Neural crest cell (in vitro differentiated cells): ENCODE measurements at regions not wholly inside any gene's neighbourhood (a gene's known extent, or its start where the extent isn't known, plus 50 kb on each side); places are given as distances from the start of the nearest gene placed in this dataset.

Experiments
- DNase-seq: peaks from one replicate; pipeline ENCODE4 v3.0.0; 2021; ENCODE audit warnings: low read depth, mixed read lengths, low spot score
- H3K27ac Mint-ChIP-seq: one replicate; pipeline ENCODE4 v1.8.0; 2021; ENCODE audit warnings: mild to moderate bottlenecking, mixed read lengths; ENCODE audit not compliant: unreplicated experiment
- H3K27me3 Mint-ChIP-seq: 2 replicates; pipeline ENCODE4 v1.8.0; 2021; ENCODE audit warnings: low read depth, mild to moderate bottlenecking, mixed read lengths
- H3K36me3 Mint-ChIP-seq: 2 replicates; pipeline ENCODE4 v1.8.0; 2021; ENCODE audit warnings: low read depth, mild to moderate bottlenecking, mixed read lengths
- H3K4me1 Mint-ChIP-seq: 2 replicates; pipeline ENCODE4 v1.8.0; 2021; ENCODE audit warnings: mixed read lengths
- H3K4me3 Mint-ChIP-seq: one replicate; pipeline ENCODE4 v1.8.0; 2021; ENCODE audit warnings: mild to moderate bottlenecking, mixed read lengths
- H3K9me3 Mint-ChIP-seq: 2 replicates; pipeline ENCODE4 v1.8.0; 2021; ENCODE audit warnings: mixed read lengths
- CTCF ChIP-seq: fragments of 200-600 bp; sonication (generic); conservative IDR thresholded peaks from 2 replicates; pipeline ENCODE4 v1.5.0; 2021; ENCODE audit warnings: antibody characterized with exemption, mild to moderate bottlenecking

DNA sequence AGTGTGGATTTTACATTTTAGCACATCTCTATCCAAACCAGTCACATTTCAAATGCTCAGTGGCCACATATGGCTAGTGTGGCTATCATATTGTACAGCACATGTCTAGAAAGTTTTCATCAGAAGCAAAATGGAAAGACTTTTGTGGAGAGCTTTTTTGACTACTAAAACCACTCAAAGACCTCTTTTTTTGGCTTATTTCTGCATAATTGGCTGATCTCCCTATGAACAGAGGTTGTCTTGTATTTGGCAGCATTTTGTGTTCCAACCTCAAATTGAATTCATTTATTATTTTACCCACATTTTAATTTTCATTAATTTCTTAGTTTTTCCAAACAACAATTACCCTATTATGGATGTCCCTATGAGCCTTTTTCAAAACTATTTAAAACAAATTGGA lies 395.7 kb downstream of the TLE1 start:
- H3K27ac Mint-ChIP-seq: no peak overlapping the region
- peaks cover 12% of the 10 kb centered on the region for H3K9me3 Mint-ChIP-seq
- no peak for TF ChIP-seq CTCF
- H3K4me1 Mint-ChIP-seq: no peaks in the 10 kb centered on the region
- no peak for DNase-seq
- H3K27me3 Mint-ChIP-seq: no peaks in the 10 kb centered on the region
- peaks cover 7% of the 10 kb centered on the region for H3K36me3 Mint-ChIP-seq
- no peak overlapping the region for H3K4me3 Mint-ChIP-seq

DNA sequence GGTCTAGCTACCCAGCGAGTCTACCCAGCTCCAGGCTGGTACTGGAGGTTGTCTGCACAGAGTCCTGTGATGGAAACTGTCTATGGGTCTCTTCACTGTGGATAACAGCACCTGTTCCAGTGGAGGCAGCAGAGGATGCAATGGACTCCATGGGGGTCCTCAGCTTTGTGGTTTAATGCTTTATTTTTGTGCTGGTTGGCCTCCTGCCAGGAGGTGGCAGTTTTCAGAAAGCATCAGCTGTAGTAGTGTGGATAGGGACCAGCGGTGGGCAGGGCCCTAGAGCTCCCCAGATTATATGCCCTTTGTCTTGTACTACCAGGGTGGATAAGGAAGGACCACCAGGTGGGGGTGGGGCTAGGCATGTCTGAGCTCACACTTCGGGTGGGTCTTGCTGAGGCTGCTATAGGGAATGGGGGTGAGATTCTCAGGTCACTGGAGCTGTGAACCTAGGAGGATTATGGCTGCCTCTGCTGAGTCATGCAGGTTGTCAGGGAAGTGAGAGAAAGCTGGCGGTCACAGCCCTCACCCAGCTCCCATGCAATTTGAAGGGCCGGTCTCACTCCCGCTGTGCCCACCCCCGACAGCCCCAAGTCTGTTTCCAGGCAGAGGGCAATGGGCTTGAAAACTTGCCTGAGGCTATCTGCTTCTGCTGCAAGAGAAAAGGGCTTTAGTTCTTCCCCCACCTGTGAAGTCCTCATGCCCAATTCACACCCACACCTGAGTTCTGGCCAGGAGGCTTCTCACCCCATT lies 397.1 kb downstream of the TLE1 start:
- DNase-seq: no peak
- H3K4me1 Mint-ChIP-seq: no peaks in the 10 kb centered on the region
- H3K4me3 Mint-ChIP-seq: no peak overlapping the region
- TF ChIP-seq CTCF: no peak
- H3K9me3 Mint-ChIP-seq: peaks cover 17% of the 10 kb centered on the region
- H3K27me3 Mint-ChIP-seq: no peaks in the 10 kb centered on the region
- H3K27ac Mint-ChIP-seq: no peak overlapping the region
- H3K36me3 Mint-ChIP-seq: peaks cover 7% of the 10 kb centered on the region

DNA sequence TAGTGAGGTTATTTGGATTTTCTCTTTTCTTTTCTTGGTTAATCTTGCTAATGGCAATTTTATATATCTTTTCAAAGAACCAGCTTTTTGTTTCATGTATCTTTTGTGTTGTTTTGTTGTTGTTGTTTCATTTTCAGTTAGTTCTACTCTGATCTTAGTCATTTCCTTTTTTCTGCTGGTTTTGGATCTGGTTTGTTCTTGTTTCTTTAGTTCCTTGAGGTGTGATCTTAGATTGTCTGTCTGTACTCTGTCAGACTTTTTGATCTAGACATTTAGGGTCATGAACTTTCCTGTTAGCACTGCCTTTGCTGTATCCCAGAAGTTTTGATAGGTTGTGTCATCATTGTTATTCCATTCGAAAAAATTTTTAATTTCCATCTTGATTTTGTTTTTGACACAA lies 399.7 kb downstream of the TLE1 start:
- no peak for TF ChIP-seq CTCF
- no peak overlapping the region for H3K4me3 Mint-ChIP-seq
- peaks cover 8% of the 10 kb centered on the region for H3K36me3 Mint-ChIP-seq
- DNase-seq: no peak
- no peaks in the 10 kb centered on the region for H3K4me1 Mint-ChIP-seq
- H3K27ac Mint-ChIP-seq: no peak overlapping the region
- H3K27me3 Mint-ChIP-seq: no peaks in the 10 kb centered on the region
- peaks cover 21% of the 10 kb centered on the region for H3K9me3 Mint-ChIP-seq

DNA sequence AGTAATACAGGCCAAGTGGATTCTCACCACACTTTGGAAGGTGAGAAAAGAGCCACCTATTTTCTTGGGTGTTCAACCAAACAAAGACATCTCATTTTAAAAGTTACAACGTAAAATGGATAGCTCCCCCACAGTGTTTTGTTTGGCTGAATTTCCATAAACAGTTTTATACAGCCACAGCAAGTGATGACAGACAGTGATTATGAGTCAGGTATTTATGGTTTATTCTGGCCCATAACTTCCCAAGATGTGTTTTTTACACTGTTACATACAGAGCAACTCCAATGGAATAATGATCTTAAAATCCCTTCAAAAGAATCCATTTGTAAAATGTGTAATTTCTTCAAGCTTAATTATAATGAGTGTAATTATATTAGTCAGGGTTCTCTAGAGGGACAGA lies 421.3 kb downstream of the TLE1 start:
- no peak for DNase-seq
- Mint-ChIP-seq H3K9me3 (peaks cover 9% of the 10 kb centered on the region), H3K27ac (no peak overlapping the region), H3K36me3 (peaks cover 6% of the 10 kb centered on the region), H3K27me3 (no peaks in the 10 kb centered on the region), H3K4me1 (no peaks in the 10 kb centered on the region), H3K4me3 (no peak overlapping the region)
- no peak for TF ChIP-seq CTCF

DNA sequence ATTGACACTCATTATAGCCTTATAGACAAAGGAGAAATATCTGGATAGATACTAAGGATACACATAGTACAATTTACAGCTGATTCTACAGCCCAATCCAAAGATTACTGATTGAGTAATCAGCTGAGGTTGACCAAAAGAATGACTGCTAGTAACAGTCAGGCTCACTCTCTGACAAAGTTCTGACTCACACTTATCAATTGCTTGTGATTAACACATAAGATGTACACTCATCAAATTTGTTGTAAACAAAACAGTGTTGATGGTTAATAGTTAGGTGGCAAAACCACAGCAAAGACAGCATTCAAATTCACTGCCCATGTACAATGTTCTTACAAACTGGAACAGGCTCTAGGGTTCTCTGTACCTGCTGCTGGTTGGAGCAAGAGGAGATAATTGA lies 422.7 kb downstream of the TLE1 start:
- Mint-ChIP-seq H3K4me1 (no peaks in the 10 kb centered on the region), H3K9me3 (peaks cover 9% of the 10 kb centered on the region), H3K27ac (no peak overlapping the region), H3K36me3 (peaks cover 6% of the 10 kb centered on the region), H3K4me3 (no peak overlapping the region), H3K27me3 (no peaks in the 10 kb centered on the region)
- TF ChIP-seq CTCF: no peak
- no peak for DNase-seq
